ENCODE measurements at regions not wholly inside any gene's neighbourhood (a gene's known extent, or its start where the extent isn't known, plus 50 kb on each side); places are given as distances from the start of the nearest gene placed in this dataset.
"Not testable (repeated sequence)": the region's sequence is repeated elsewhere in the genome, so short reads cannot be mapped to it uniquely, and the experiment has no call there.

DNA sequence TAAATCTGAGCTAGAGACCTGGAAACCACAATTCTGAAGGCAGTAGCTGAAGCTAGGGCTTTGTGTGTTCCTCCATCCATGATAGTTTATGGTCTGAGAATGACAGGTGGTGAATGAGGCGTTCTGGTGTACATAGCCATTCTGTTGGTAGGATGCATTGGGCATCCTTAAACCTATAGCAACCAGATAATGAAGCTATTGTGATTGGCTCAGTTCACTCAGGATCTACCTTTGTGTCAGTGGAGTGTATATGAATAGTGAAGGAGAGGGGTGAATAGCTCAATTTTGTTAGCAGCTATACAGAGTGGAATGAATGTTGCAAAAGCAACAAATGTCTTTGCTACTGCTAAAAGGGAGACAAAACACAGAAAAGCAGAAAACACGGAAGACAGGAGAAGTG, 80.0 kb upstream of the PCDH20 start:
- no peak overlapping the region for H3K4me3 ChIP-seq (ENCODE audit: low read depth, low read length)
- TF ChIP-seq, protein P1, sequence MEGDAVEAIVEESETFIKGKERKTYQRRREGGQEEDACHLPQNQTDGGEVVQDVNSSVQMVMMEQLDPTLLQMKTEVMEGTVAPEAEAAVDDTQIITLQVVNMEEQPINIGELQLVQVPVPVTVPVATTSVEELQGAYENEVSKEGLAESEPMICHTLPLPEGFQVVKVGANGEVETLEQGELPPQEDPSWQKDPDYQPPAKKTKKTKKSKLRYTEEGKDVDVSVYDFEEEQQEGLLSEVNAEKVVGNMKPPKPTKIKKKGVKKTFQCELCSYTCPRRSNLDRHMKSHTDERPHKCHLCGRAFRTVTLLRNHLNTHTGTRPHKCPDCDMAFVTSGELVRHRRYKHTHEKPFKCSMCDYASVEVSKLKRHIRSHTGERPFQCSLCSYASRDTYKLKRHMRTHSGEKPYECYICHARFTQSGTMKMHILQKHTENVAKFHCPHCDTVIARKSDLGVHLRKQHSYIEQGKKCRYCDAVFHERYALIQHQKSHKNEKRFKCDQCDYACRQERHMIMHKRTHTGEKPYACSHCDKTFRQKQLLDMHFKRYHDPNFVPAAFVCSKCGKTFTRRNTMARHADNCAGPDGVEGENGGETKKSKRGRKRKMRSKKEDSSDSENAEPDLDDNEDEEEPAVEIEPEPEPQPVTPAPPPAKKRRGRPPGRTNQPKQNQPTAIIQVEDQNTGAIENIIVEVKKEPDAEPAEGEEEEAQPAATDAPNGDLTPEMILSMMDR (IDR thresholded peaks at IDR 0.05; ENCODE audit: borderline replicate concordance, insufficient read depth, low read depth, low read length), result no peak

DNA sequence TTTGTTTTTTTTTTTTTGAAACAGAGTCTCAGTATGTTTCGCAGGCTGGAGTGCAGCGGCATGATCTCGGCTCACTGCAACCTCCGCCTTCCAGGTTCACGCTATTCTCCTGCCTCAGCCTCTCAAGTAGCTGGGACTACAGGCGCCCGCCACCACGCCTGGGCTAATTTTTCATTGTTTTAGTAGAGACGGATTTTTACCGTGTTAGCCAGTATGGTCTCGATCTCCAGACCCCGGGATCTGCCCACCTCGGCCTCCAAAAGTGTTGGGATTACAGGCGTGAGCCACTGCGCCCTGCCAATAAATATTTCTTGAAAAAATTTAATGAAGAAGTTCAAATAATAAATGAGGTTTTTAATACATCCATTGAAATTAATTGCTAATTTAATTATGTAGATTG, 77.9 kb upstream of the PCDH20 start:
- not testable (repeated sequence) for H3K4me3 ChIP-seq (ENCODE audit: low read depth, low read length)

DNA sequence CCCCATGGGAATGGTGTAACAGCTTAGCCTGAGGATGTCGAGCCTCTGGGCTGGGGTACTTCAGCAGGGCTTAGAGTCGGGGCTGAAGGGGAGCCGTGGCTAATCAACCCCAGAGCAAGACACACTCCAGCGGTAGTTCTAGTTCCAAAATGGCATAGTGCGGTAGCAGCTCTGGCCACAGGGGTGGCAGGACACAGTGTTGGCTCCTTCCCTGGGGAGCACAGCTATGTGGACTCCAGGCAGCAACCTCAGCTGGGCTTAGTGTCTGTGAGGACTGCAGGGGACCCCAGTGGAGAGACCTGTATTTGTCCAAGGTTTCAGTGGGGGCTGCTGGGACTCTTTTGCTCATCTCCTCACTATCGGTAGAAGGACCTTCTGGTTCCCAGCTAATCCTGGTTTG, 70.8 kb upstream of the PCDH20 start:
- no peak overlapping the region for H3K4me3 ChIP-seq (ENCODE audit: low read depth, low read length)
- TF ChIP-seq, protein P1 (IDR thresholded peaks at IDR 0.05; ENCODE audit: borderline replicate concordance, insufficient read depth, low read depth, low read length), result no peak

DNA sequence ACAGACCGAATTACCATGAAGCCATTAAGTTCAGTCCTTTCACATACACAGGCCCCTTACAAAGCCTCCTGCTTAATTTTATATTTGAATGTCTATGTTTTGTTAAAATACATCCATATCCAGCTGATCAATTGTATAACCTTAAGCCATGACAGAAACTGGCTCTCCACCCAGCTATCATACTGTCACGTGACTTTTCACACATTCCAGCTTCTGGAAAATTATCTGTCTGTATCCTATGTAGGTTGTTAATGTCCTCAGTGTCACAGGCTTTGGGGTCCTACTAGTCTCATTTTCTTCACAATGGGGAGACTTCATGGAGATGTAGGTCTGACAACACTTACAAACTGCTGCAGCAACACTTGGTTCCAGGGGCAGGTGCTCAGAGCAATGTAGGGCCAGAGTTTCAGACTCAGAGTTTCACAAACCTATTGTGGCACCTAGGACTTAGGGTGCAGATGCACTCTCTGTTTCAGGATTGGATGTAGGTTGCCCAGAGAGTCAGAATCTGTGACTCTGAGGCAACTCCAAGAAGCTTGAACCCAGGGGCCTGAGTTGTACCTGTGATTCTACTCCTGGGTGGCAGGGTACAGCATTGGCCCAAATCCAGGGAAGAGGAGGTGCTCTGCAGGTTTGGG, 69.6 kb upstream of the PCDH20 start:
- TF ChIP-seq, protein P1 (IDR thresholded peaks at IDR 0.05; ENCODE audit: borderline replicate concordance, insufficient read depth, low read depth, low read length), result no peak
- H3K4me3 ChIP-seq (ENCODE audit: low read depth, low read length), result no peak overlapping the region

DNA sequence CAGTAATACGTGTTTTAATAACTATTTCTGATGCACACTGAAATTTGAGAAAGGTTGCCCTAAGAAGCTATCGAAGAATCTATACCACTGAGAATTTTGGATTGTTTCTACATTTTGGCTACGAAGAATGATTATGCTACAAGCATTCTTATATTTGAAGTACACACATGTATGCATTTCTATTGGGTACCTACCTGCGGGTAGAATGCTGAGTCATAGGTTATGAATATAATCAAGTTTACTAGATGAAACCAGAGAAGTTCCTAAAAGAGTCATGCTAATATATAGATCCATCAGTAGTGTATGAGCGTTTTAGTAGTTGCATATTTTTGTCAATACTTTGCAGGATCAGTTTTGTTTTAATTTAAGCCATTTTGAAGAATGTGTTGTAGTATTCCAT, 62.0 kb upstream of the PCDH20 start:
- TF ChIP-seq, protein P1 (IDR thresholded peaks at IDR 0.05; ENCODE audit: borderline replicate concordance, insufficient read depth, low read depth, low read length), result no peak
- H3K4me3 ChIP-seq (ENCODE audit: low read depth, low read length), result no peak overlapping the region

DNA sequence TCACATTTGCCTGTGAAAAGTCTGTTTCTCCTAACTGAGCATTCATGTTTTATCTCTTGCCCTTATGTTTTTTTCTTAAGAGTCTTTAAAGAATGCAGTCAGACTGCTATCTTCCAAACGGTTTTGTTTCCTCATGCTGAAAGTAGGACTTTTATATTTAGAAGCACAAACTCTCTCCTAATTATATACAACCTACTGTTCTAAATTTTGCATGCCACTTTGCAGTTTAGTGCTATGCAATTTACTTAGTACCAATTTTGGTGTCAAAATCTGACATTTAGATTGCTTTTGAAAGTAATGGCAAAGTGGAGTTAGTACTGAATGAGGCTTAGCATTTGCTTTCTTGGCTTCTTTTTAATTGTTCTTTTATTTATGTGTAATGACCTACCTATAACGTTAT, 55.1 kb upstream of the PCDH20 start:
- TF ChIP-seq, protein P1 (IDR thresholded peaks at IDR 0.05; ENCODE audit: borderline replicate concordance, insufficient read depth, low read depth, low read length), result no peak
- no peak overlapping the region for H3K4me3 ChIP-seq (ENCODE audit: low read depth, low read length)

DNA sequence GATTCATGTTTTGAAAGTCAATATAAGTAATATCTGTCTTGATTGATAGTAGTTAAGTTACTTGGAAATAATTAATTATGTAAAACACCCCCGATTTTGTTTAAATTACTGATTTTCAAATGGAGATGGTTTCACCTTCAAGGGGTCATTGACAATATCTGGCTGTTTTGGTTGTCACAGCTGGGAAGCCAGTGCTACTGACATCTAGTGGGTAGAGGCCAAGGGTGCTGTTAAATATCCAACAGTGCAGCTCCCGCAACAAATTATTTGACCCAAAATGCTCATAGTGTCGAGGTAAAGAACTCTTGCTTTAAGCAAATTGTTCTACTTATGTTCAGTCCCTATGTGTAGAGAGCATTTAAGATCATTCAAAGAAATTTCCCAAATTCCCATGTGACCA, 50.6 kb upstream of the PCDH20 start:
- H3K4me3 ChIP-seq (ENCODE audit: low read depth, low read length), result no peak overlapping the region
- TF ChIP-seq, protein P1 (IDR thresholded peaks at IDR 0.05; ENCODE audit: borderline replicate concordance, insufficient read depth, low read depth, low read length), result no peak
